Activated naive CD8-positive, alpha-beta T cell treated with anti-CD3 and anti-CD28 coated beads for 36 hours (primary cell): ENCODE measurements at regions not wholly inside any gene's neighbourhood (a gene's known extent, or its start where the extent isn't known, plus 50 kb on each side); places are given as distances from the start of the nearest gene placed in this dataset.

Source experiments
- DNase-seq: peaks from one replicate; pipeline ENCODE4 v3.0.0; 2021
- H3K27ac Mint-ChIP-seq: one replicate; pipeline ENCODE4 v1.8.0; 2022; ENCODE audit warnings: mild to moderate bottlenecking, moderate library complexity, mixed read lengths
- H3K27me3 Mint-ChIP-seq: one replicate; pipeline ENCODE4 v1.8.0; 2022; ENCODE audit warnings: mild to moderate bottlenecking, mixed read lengths
- H3K36me3 Mint-ChIP-seq: one replicate; pipeline ENCODE4 v1.8.0; 2021; ENCODE audit warnings: mild to moderate bottlenecking, mixed read lengths
- H3K4me1 Mint-ChIP-seq: one replicate; pipeline ENCODE4 v1.8.0; 2021; ENCODE audit warnings: mixed read lengths
- H3K4me3 Mint-ChIP-seq: one replicate; pipeline ENCODE4 v1.8.0; 2022; ENCODE audit warnings: mild to moderate bottlenecking, moderate library complexity, mixed read lengths
- H3K9me3 Mint-ChIP-seq: one replicate; pipeline ENCODE4 v1.8.0; 2022; ENCODE audit warnings: mixed read lengths

DNA sequence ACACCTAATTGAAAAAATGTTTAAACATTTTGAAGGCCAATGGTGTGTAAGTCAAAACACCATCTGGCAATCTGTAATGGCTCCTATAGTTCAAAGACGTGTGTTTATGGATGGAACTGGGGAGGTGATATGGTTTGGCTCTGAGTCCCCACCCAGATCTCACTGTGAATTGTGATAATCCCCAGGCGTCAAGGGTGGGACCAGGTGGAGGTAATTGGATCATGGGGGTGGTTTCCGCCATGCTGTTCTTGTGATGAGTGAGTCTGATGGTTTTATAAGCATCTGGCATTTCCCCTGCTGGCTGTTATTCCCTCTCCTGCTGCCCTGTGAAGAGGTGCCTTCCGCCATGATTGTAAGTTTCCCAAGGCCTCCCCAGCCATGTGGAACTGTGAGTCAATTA lies 52.2 kb downstream of the ADRA2C start:
- Mint-ChIP-seq H3K9me3 (no peaks in the 10 kb centered on the region), H3K4me1 (no peaks in the 10 kb centered on the region), H3K27ac (no peak overlapping the region), H3K4me3 (no peak overlapping the region), H3K27me3 (peaks cover 4% of the 10 kb centered on the region), H3K36me3 (no peaks in the 10 kb centered on the region)
- no peak for DNase-seq

DNA sequence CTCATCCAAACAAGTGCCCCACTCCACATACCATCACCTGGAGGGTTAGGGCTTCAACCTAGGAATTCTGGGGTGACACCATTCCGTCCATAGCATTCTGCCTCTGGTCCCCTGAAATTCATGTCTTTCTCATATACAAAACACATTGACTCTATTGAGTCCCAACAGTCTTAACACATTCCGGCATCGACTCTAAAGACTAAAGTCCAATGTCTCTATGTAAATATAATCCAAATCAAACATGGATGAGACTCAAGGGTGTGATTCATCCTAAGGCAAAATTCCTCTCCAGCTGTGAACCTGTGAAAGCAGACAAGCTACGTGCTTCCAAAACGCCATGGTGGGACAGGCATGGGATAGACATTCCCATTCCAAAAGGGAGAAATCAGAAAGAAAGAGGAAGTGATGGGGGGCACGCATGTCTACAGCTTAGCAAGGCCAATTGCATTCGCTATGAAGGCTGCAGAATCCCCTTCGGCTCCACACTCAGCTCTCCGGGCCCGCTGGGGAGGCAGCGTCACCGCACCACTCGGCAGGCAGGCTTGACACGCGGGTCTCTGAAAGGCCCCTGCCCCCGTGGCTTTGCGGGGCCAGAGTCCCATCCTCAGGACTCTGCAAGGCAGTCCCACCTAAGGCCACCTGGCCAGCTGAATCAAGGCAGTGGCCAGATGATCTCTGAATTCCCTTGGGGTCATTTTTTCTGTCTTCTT lies 53.2 kb downstream of the ADRA2C start:
- H3K27me3 Mint-ChIP-seq: peaks cover 4% of the 10 kb centered on the region
- H3K27ac Mint-ChIP-seq: no peak overlapping the region
- no peak for DNase-seq
- no peaks in the 10 kb centered on the region for H3K4me1 Mint-ChIP-seq
- H3K4me3 Mint-ChIP-seq: no peak overlapping the region
- no peaks in the 10 kb centered on the region for H3K9me3 Mint-ChIP-seq
- H3K36me3 Mint-ChIP-seq: no peaks in the 10 kb centered on the region

DNA sequence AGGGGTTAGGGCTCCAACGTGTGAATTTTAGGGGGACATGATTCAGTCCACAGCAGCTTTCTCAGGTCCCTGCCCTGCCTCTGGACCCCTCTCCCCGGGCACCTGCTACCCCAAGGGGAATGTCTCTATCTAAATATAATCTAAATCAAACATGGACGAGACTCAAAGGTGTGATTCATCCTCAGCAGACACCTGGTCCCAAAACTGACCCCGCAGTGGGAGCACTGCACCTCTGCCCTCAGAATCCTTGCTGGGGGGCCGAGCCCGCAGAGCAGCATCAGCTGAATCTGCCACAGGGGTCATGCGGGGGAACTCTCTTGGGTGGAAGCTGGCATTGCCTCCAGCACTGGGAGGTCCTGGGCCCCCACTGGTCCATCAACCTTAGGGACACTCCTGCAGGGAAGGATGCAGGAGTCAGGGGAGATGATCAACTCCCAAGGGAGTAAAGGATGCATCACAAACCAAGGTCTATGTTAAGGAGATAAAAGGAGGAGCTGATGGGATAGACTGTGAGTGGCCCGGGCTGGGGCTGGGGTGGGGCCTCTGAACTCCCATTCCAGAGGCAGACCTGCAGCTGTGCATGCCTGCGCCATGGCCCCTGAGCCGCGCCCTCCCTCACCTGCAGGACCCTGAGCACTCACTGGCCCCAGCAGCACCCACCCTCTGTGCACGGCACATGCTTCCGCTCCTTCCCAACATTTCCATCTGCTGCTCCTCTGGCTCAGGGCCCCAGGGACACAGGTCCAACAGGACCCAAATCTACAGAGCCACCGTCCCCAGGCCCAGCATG lies 54.0 kb downstream of the ADRA2C start:
- H3K9me3 Mint-ChIP-seq: no peaks in the 10 kb centered on the region

DNA sequence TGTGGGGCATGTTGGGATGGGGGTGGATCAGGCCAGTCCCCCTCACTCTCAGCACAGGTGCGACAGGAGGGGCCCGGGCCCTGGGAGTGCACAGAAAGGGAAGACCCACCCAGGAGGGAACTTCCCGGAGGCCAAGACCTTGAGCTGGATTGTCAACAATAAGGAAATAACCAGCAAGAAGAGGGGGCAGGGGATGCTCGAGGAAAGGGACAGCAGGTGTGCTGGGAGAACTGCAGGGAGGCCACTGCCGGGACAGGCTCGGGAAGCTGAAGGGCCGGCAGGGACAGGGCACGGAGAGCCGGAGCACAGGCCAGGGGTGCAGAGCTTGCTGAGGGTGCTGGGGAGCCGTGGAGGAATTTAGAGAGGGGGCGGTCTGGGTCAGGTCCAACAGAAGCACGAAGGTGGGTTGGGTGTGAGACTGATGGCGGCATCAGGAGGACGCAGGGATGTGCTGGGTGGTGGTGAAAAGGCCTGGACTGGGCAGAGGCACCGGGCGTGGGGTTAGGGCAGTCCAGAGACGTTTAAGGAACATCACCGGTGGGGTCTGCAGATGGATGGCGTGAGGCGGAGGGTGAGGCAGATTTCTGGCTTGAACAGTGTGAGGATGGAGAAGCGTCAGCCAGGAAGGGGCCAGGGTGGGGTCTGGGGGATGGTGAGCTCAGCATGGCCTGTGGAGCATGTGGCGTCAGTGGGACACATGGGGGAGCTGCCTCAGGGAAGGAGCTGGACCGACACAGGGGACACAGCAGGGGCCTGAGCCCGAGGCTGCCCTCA lies 54.8 kb downstream of the ADRA2C start:
- H3K9me3 Mint-ChIP-seq: no peaks in the 10 kb centered on the region
- H3K27me3 Mint-ChIP-seq: peaks cover 4% of the 10 kb centered on the region
- H3K4me3 Mint-ChIP-seq: no peak overlapping the region
- DNase-seq: no peak
- H3K27ac Mint-ChIP-seq: no peak overlapping the region
- no peaks in the 10 kb centered on the region for H3K4me1 Mint-ChIP-seq
- no peaks in the 10 kb centered on the region for H3K36me3 Mint-ChIP-seq

More for the DNA sequence above, 54.0 kb downstream of the ADRA2C start:
- no peaks in the 10 kb centered on the region for H3K36me3 Mint-ChIP-seq
- H3K4me3 Mint-ChIP-seq: peak overlapping the region; percentile 19
- H3K4me1 Mint-ChIP-seq: no peaks in the 10 kb centered on the region
- no peak for DNase-seq
- H3K27ac Mint-ChIP-seq: no peak overlapping the region
- H3K27me3 Mint-ChIP-seq: peaks cover 4% of the 10 kb centered on the region

DNA sequence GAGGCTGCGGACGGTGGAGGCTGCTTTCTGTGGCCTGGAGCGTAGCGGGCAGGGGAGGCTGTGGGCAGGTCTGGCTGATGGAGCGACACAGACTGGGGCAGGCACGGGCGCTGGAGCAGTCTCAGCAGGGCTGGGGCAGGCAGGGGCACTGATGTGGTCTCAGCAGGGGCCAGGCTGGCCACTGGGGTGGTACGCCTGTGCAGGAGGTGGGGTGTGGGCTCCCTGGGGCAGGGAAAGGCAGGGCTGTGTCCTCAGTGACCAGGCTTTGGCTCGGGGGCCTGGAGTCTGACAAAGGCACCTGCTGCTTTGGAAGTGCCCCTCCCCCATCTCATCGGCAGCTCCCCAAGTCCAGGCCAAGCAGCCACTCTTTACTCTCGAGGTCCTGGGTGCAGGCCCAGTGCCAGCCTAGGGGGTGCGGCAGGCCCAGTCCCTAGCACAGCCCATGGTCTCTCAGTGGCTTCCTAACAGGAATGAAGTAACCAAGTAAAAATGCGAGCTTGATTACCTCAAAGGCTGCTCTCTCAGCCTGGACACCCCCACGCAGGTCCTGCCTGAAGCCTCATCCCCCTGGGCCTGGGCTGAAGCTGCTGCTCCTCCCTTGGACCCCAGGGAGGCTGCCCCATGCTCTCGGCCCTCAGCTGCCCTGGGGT lies 55.5 kb downstream of the ADRA2C start:
- Mint-ChIP-seq H3K4me1 (no peaks in the 10 kb centered on the region), H3K27me3 (peaks cover 4% of the 10 kb centered on the region), H3K4me3 (no peak overlapping the region), H3K9me3 (no peaks in the 10 kb centered on the region), H3K36me3 (no peaks in the 10 kb centered on the region), H3K27ac (no peak overlapping the region)
- DNase-seq: no peak

DNA sequence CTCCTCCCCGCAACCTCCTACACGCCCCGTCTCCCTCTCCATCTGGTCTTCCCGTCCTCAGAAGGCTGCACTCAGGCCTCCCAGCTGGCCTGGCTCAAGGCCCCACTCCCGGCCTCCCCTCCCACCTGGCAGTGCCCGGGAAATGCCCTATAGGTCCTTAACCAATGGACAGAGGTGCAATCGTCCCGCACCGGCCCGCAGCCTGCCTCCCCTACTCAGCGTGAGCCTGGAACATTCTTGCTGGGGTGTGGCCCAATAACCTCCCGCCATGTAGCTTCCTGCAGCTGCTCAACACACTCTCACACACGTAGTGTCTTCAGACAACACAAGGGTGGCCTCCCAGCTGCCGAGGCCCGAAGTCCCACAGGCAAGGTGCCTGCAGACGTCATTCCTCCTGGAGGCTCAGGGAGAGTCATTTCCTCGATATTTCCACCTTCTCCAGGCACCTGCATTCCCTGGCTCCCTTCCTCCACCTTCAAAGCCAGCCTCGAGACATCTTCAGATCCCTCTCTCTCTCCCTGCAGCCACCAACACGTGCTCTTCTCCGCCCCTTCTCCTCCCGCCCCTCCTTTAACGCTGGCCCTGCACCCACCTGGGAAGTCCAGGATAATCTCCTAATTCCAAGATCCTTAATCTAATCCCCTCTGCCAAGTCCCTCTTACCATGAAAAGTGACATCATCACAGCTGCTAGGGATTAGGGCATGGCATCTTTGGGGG lies 56.2 kb downstream of the ADRA2C start:
- Mint-ChIP-seq H3K27ac (no peak overlapping the region), H3K4me1 (no peaks in the 10 kb centered on the region), H3K4me3 (no peak overlapping the region), H3K9me3 (no peaks in the 10 kb centered on the region), H3K27me3 (peaks cover 4% of the 10 kb centered on the region), H3K36me3 (no peaks in the 10 kb centered on the region)
- DNase-seq: no peak

DNA sequence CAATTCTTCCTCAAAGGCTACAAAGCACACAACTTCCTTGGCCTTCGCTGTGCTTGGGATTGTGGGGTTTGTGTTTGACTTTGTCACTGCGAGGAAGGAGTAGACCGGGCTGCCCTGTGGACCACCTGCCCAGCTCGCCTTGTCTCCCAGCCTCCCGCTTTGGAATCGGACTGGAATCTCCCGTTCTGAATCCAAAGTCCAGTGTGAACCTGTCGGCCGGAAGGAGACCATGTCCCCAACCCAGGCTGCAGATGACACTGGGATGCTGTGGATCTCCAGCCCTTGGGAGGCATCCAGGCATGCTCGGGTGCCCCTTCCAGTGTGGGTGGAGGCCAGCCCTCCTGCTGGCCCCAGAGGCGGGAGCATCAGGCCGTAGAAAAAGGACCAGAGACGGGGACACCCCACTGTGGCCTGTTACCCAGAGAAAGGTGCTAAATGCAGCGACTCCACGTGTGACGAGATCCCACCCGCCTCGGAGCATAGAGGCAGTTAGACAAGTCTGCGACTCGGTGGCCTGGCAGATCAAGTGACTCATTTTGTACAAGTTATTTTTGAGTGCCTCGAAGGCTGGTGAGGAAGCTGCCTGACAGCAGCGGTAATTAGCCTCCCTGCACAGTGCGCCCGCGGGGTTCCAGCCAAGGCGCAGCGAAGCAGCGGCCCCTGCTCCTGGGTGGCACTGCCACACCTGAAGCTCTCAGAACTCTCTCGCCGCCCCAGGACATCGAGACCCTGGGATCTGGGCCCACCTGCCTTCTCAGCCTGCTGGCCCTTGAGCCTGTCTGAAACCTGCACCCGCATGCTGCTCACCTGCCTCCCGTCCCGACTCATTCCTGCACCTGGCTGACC lies 57.5 kb downstream of the ADRA2C start:
- Mint-ChIP-seq H3K27ac (no peak overlapping the region), H3K36me3 (no peaks in the 10 kb centered on the region), H3K4me3 (no peak overlapping the region), H3K4me1 (no peaks in the 10 kb centered on the region), H3K9me3 (no peaks in the 10 kb centered on the region), H3K27me3 (peaks cover 4% of the 10 kb centered on the region)
- DNase-seq: no peak

DNA sequence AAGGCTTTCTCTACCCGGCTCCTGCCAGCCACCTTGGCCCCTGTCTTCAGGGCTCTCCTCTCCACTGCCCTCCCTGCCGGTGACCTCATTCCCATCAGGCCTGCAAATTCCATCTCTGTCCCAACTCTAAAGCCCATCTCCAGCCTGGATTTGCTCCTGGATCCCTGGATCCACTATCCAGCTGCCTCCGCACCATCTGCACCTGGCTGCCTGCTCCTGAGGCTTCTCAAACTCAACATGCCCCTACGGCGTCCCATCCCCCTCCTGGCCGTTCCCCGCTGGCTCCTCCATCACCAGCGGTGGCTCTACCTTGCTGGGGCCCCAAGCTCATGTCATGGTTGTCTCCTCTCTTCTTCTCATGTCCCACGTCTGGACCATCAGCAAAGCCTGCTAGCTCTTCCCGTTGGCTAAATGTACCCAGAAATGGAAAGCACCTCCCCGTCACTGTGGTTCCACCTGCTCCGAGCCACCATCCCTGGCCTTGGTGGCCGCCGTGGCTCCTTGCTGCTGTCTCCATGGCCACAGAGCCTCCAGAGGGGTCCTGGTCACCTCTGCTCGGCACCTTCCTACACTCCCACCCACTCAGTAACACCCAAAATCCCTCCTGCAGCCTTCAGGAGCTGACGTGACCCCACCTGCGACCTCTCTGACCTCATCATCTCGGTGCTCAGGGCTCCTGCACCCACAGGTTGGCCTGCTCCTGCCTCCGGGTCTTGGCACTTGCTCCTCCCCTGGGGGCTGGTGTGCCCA lies 58.5 kb downstream of the ADRA2C start:
- Mint-ChIP-seq H3K27me3 (peaks cover 4% of the 10 kb centered on the region), H3K36me3 (no peaks in the 10 kb centered on the region), H3K4me1 (no peaks in the 10 kb centered on the region), H3K4me3 (no peak overlapping the region), H3K27ac (no peak overlapping the region), H3K9me3 (no peaks in the 10 kb centered on the region)
- no peak for DNase-seq

DNA sequence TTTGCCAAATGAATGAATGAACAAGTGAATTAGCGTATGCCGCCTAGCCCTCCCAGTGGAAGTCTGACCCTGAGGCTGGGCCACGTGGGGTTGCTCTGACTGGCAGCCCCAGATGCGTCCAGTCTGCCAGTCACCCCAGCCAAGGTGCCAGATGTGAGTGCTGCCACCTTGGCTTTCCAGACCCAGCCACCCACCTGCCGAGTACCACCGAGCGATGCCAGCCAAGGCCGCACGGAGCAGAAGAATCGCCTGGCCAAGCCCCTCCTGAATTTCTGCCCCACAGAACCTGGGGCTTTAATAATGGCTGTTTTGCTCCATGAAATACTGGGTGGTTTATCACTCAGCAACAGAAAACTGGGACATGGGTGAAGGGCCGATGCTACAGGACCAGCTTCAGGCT lies 59.3 kb downstream of the ADRA2C start:
- Mint-ChIP-seq H3K9me3 (no peaks in the 10 kb centered on the region), H3K4me3 (no peak overlapping the region), H3K36me3 (no peaks in the 10 kb centered on the region), H3K27me3 (peaks cover 4% of the 10 kb centered on the region), H3K27ac (no peak overlapping the region), H3K4me1 (no peaks in the 10 kb centered on the region)
- DNase-seq: no peak

DNA sequence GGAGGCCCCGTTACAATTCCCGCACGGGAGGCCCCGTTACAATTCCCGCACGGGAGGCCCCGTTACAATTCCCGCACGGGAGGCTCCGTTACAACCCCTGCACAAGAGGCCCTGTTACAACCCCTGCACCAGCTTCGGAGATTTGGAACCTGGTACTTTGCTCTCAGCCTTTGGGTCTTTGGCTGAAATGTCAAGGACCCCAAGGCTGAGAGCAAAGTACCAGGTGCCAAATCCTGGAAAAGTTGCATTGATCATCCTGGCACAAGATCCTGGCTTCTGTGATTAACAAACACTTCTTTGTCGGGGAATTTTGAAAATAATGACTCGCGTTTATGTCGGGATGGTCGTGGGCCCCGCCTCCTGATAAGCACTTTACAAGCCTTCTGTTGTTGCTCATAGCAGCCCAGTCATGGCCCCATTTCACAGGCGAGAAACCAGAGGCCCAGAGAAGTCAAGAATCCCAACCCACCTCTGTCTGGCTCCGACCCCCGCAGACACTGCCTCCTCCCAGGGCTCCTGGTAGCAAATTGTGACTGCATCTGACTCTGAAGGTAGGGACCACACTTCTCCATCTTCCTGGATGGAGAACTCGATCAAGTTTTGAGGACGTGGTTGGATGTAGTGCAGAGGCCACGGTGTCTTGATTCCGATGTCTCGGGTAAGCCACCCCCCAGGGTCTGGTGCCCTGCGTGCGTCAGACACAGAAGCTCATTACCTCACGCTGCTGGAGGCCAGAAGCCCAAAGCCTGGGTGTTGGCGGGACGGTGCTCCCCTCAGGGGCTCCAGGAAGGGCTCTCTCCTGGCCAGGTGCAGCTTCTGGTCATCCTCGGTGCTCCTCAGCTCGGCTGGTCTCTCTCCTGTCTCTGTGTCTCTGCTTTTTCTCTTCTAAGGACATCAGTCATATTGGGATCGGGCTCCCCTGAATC lies 60.3 kb downstream of the ADRA2C start:
- Mint-ChIP-seq H3K4me1 (no peaks in the 10 kb centered on the region), H3K27me3 (no peaks in the 10 kb centered on the region), H3K4me3 (no peak overlapping the region), H3K9me3 (no peaks in the 10 kb centered on the region), H3K27ac (no peak overlapping the region), H3K36me3 (no peaks in the 10 kb centered on the region)
- DNase-seq: no peak

DNA sequence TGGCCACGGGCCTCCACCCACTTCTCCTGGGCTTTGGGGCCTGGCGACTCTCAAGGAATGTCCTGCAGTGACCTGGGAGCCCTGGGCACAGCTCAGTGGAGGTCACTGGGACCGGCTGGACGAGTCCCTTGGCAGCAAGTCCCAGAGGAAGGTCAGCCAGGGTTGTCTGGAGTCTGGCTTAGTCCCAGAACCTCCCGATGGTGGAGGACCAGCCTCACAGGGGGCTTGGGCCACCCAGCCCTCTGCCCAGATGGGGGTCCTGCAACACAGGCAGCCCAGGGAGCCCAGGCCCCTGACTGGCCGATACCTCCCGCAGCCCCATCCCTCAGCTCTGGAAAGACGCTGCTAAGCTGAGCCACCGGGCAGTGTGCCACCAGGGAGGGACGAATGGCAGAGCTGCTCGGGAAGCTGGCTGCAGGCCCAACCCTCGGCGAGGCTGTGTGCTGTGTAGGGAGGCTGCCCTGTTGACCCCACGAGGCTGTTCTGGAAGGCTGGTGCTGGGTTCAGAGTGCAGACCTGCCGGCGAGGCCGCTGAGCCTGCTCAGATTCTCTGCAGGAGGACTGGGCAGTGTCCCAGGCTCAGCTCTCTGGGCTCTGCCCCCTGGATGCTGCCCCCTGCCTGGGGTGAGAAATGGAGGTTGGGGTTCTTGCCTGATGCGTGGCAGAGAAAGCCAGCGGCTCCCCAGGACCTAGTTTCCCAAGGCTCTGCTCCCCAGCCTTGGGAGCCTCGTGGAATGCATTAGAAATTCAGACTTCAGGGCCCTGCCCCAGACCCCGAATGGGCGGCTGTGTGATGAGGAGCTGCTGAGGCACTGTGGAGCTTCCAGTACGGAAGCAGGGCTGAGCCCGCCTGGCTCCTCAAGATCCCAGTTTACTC lies 61.7 kb downstream of the ADRA2C start:
- Mint-ChIP-seq H3K27me3 (no peaks in the 10 kb centered on the region), H3K4me3 (no peak overlapping the region), H3K4me1 (no peaks in the 10 kb centered on the region), H3K9me3 (no peaks in the 10 kb centered on the region), H3K27ac (no peak overlapping the region), H3K36me3 (no peaks in the 10 kb centered on the region)
- DNase-seq: no peak

DNA sequence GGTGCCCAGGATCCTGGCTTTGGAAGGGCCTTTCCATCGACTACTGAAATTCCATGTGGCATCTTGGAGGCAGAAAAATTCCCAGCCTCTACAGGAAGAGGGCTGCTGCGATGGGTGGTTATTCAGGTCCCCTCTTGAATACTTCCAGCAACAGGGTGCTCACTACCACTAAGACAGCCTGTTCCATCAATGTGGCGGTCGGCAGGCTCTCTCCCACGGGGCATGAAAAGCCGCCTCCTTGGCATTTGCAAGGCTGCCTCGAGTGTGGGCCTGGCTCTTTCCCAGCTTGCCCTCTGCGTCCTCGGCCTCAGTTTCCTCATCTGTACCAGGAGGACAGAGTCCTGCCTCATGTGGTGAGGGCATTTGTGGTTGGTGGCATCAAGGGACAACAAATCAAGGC lies 62.4 kb downstream of the ADRA2C start:
- Mint-ChIP-seq H3K27ac (no peak overlapping the region), H3K27me3 (peaks cover 6% of the 10 kb centered on the region), H3K4me3 (no peak overlapping the region), H3K4me1 (no peaks in the 10 kb centered on the region), H3K36me3 (no peaks in the 10 kb centered on the region), H3K9me3 (no peaks in the 10 kb centered on the region)
- DNase-seq: no peak
